ENCODE measurements at regions not wholly inside any gene's neighbourhood (a gene's known extent, or its start where the extent isn't known, plus 50 kb on each side); places are given as distances from the start of the nearest gene placed in this dataset.
"Not testable (repeated sequence)": the region's sequence is repeated elsewhere in the genome, so short reads cannot be mapped to it uniquely, and the experiment has no call there.

- no peaks in the 10 kb centered on the region for H3K9me3 Mint-ChIP-seq
- intact Hi-C loops (cut with micrococcal nuclease) = no loop called here
- no peak overlapping the region for H3K27ac Mint-ChIP-seq
- no peaks in the 10 kb centered on the region for H3K4me1 Mint-ChIP-seq
- TF ChIP-seq CTCF (IDR thresholded peaks at IDR 0.05) = no peak
- POLR2A ChIA-PET = no interaction called here
- no peaks in the 10 kb centered on the region for H3K27me3 Mint-ChIP-seq
- no peak overlapping the region for H3K4me3 Mint-ChIP-seq
- CTCF ChIA-PET = no interaction called here
- DNase-seq = no peak
- no peak for ATAC-seq (ENCODE audit: low read depth)
- H3K36me3 Mint-ChIP-seq (ENCODE audit: low read depth) = no peaks in the 10 kb centered on the region
Measured at GRCh38 chr10:34899161-34899560, 84.1 kb upstream of the PARD3 start.

- Mint-ChIP-seq H3K27ac (no peak overlapping the region), H3K4me1 (no peaks in the 10 kb centered on the region), H3K9me3 (no peaks in the 10 kb centered on the region), H3K4me3 (no peak overlapping the region), H3K36me3 (ENCODE audit: low read depth) (no peaks in the 10 kb centered on the region), H3K27me3 (no peaks in the 10 kb centered on the region)
- CTCF ChIA-PET = no interaction called here
- ATAC-seq (ENCODE audit: low read depth) (no peak), DNase-seq (no peak)
- no peak for TF ChIP-seq CTCF (IDR thresholded peaks at IDR 0.05)
- intact Hi-C loops (cut with micrococcal nuclease) = no loop called here
- POLR2A ChIA-PET = interaction anchor here (0.6 kb wide), 1 partner anchor 730 kb away, joined by 3 read pairs; no protein-coding TSS in a partner anchor
Measured at GRCh38 chr10:34895977-34896376, 80.9 kb upstream of the PARD3 start.

GRCh38 chr10:34895046-34895445 lies 80.0 kb upstream of the PARD3 start:
- intact Hi-C loops (cut with micrococcal nuclease); H3K4me1 Mint-ChIP-seq; H3K9me3 Mint-ChIP-seq; CTCF ChIA-PET; H3K27ac Mint-ChIP-seq; ATAC-seq (ENCODE audit: low read depth); H3K36me3 Mint-ChIP-seq (ENCODE audit: low read depth); H3K27me3 Mint-ChIP-seq; POLR2A ChIA-PET; H3K4me3 Mint-ChIP-seq; DNase-seq: not testable (repeated sequence)

- H3K36me3 Mint-ChIP-seq (ENCODE audit: low read depth); H3K4me1 Mint-ChIP-seq; DNase-seq; H3K27ac Mint-ChIP-seq; H3K9me3 Mint-ChIP-seq; H3K27me3 Mint-ChIP-seq; CTCF ChIA-PET; POLR2A ChIA-PET; intact Hi-C loops (cut with micrococcal nuclease); H3K4me3 Mint-ChIP-seq; ATAC-seq (ENCODE audit: low read depth): not testable (repeated sequence)
Measured at GRCh38 chr10:34892521-34892920, 77.4 kb upstream of the PARD3 start.

- Mint-ChIP-seq H3K9me3 (no peaks in the 10 kb centered on the region), H3K4me3 (no peak overlapping the region), H3K36me3 (ENCODE audit: low read depth) (no peaks in the 10 kb centered on the region), H3K27me3 (no peaks in the 10 kb centered on the region), H3K27ac (no peak overlapping the region), H3K4me1 (no peaks in the 10 kb centered on the region)
- no peak for TF ChIP-seq CTCF (IDR thresholded peaks at IDR 0.05)
- DNase-seq = no peak
- ATAC-seq (ENCODE audit: low read depth) = no peak
- intact Hi-C loops (cut with micrococcal nuclease) = no loop called here
- CTCF ChIA-PET = no interaction called here
- POLR2A ChIA-PET = no interaction called here
Measured at GRCh38 chr10:34890939-34891338, 75.8 kb upstream of the PARD3 start.

- Mint-ChIP-seq H3K36me3 (ENCODE audit: low read depth) (no peaks in the 10 kb centered on the region), H3K4me3 (no peak overlapping the region), H3K4me1 (no peaks in the 10 kb centered on the region), H3K27ac (no peak overlapping the region), H3K27me3 (no peaks in the 10 kb centered on the region), H3K9me3 (no peaks in the 10 kb centered on the region)
- ATAC-seq (ENCODE audit: low read depth) (no peak), DNase-seq (no peak)
- TF ChIP-seq CTCF (IDR thresholded peaks at IDR 0.05) = no peak
- POLR2A ChIA-PET = no interaction called here
- intact Hi-C loops (cut with micrococcal nuclease) = no loop called here
- CTCF ChIA-PET = no interaction called here
Measured at GRCh38 chr10:34889004-34889869, 74.1 kb upstream of the PARD3 start.

Data from activated B cell treated with CpG ODN at 0.5 μM for 24 hours (primary cell).